ENCODE measurements at regions not wholly inside any gene's neighbourhood (a gene's known extent, or its start where the extent isn't known, plus 50 kb on each side); places are given as distances from the start of the nearest gene placed in this dataset.

DNA sequence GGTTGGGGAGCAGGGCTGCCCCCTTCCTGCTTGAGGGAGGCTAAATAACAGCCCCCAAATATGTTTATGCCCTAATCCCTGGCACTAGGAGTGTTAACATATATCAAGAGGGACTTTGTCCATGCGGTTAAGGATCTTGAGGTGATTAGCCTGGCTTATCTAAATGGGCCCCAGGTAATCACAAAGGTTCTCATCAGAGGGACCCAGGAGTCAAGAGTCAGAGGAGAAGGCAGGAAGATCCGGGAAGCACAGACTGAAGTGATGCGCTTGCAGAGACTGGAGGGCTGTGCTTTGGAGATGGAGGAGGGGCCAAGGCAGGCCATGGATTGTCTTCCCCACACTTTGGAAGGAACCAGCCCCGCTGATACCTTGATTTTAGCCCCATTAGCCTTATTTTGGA is 86.4 kb downstream of the IER5 start:
- Mint-ChIP-seq H3K27ac (ENCODE audit: unreplicated experiment) (no peak overlapping the region), H3K36me3 (ENCODE audit: insufficient read depth, unreplicated experiment) (no peaks in the 10 kb centered on the region), H3K27me3 (ENCODE audit: unreplicated experiment) (peaks cover 84% of the 10 kb centered on the region), H3K9me3 (ENCODE audit: low read depth, unreplicated experiment) (peaks cover 4% of the 10 kb centered on the region), H3K4me3 (ENCODE audit: low read depth, unreplicated experiment) (no peak overlapping the region), H3K4me1 (ENCODE audit: low read depth, unreplicated experiment) (peaks cover 1% of the 10 kb centered on the region)
- TF ChIP-seq, protein P1, sequence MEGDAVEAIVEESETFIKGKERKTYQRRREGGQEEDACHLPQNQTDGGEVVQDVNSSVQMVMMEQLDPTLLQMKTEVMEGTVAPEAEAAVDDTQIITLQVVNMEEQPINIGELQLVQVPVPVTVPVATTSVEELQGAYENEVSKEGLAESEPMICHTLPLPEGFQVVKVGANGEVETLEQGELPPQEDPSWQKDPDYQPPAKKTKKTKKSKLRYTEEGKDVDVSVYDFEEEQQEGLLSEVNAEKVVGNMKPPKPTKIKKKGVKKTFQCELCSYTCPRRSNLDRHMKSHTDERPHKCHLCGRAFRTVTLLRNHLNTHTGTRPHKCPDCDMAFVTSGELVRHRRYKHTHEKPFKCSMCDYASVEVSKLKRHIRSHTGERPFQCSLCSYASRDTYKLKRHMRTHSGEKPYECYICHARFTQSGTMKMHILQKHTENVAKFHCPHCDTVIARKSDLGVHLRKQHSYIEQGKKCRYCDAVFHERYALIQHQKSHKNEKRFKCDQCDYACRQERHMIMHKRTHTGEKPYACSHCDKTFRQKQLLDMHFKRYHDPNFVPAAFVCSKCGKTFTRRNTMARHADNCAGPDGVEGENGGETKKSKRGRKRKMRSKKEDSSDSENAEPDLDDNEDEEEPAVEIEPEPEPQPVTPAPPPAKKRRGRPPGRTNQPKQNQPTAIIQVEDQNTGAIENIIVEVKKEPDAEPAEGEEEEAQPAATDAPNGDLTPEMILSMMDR (IDR thresholded peaks at IDR 0.05; ENCODE audit: unreplicated experiment) = no peak
- CTCF ChIA-PET = interaction anchor here (0.6 kb wide), 1 partner anchor 179 kb away, joined by 4 read pairs; no protein-coding TSS in a partner anchor
- intact Hi-C loops (cut with micrococcal nuclease; ENCODE audit: unreplicated experiment) = no loop called here
- DNase-seq = no peak
- BruUV-seq (replicated peaks) = no TSS peak

DNA sequence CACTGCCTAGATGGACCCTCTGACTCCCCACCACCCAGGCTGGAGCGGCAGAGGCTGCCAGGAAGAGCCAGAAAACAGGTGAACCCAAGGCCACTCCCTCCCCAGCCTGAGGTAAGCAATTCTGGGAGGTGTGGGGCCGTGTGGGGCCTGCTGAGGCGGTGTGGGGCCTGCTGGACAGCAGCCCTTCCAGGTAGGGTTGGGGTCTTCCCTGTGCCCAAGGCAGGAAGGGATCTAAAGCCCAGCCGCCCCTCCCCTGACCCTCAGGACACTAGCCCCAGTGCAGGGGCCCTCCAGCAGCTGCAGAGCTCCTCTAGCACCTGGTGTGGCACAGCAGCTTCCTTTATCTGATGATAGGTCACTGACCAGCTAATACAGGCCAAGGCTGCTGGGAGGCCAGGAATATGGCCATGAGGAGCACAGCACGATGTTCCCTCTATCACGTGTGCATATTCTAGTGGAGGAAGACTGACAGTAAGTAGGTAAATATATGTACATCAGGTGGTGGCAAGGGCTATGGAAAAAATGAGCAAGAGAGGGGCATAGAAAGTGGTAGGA is 86.9 kb downstream of the IER5 start:
- CTCF ChIA-PET = no interaction called here
- H3K36me3 Mint-ChIP-seq (ENCODE audit: insufficient read depth, unreplicated experiment) = no peaks in the 10 kb centered on the region
- TF ChIP-seq, protein P1 (IDR thresholded peaks at IDR 0.05; ENCODE audit: unreplicated experiment) = no peak
- no peak for DNase-seq
- no peak overlapping the region for H3K27ac Mint-ChIP-seq (ENCODE audit: unreplicated experiment)
- peaks cover 4% of the 10 kb centered on the region for H3K9me3 Mint-ChIP-seq (ENCODE audit: low read depth, unreplicated experiment)
- peaks cover 7% of the 10 kb centered on the region for H3K4me1 Mint-ChIP-seq (ENCODE audit: low read depth, unreplicated experiment)
- intact Hi-C loops (cut with micrococcal nuclease; ENCODE audit: unreplicated experiment) = no loop called here
- H3K27me3 Mint-ChIP-seq (ENCODE audit: unreplicated experiment) = peaks cover 84% of the 10 kb centered on the region
- no peak overlapping the region for H3K4me3 Mint-ChIP-seq (ENCODE audit: low read depth, unreplicated experiment)
- BruUV-seq (replicated peaks) = no TSS peak

DNA sequence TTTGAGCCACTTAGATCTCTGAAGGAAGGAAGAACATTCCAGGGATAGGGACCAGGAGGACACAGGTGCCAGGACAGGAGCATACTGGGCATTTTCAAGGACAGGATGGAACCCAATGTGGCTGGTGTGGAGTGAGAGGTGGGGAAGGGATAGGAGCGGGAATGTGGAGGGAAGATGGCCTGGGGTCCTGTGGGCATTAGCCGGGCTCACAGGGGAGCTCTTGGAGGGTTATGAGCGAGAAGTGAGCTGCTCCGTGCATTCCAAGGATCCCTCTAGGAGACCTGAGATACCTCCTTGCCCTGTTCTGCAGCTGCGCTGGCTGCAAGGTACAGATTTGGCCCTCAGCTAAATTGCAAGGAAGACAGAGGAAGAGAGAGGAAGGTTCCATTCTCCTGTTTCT is 87.5 kb downstream of the IER5 start:
- H3K36me3 Mint-ChIP-seq (ENCODE audit: insufficient read depth, unreplicated experiment) = no peaks in the 10 kb centered on the region
- H3K27ac Mint-ChIP-seq (ENCODE audit: unreplicated experiment) = no peak overlapping the region
- H3K4me3 Mint-ChIP-seq (ENCODE audit: low read depth, unreplicated experiment) = no peak overlapping the region
- TF ChIP-seq, protein P1 (IDR thresholded peaks at IDR 0.05; ENCODE audit: unreplicated experiment) = no peak
- no peak for DNase-seq
- H3K9me3 Mint-ChIP-seq (ENCODE audit: low read depth, unreplicated experiment) = peaks cover 4% of the 10 kb centered on the region
- peaks cover 83% of the 10 kb centered on the region for H3K27me3 Mint-ChIP-seq (ENCODE audit: unreplicated experiment)
- no TSS peak for BruUV-seq (replicated peaks)
- intact Hi-C loops (cut with micrococcal nuclease; ENCODE audit: unreplicated experiment) = no loop called here
- peaks cover 8% of the 10 kb centered on the region for H3K4me1 Mint-ChIP-seq (ENCODE audit: low read depth, unreplicated experiment)
- CTCF ChIA-PET = no interaction called here

DNA sequence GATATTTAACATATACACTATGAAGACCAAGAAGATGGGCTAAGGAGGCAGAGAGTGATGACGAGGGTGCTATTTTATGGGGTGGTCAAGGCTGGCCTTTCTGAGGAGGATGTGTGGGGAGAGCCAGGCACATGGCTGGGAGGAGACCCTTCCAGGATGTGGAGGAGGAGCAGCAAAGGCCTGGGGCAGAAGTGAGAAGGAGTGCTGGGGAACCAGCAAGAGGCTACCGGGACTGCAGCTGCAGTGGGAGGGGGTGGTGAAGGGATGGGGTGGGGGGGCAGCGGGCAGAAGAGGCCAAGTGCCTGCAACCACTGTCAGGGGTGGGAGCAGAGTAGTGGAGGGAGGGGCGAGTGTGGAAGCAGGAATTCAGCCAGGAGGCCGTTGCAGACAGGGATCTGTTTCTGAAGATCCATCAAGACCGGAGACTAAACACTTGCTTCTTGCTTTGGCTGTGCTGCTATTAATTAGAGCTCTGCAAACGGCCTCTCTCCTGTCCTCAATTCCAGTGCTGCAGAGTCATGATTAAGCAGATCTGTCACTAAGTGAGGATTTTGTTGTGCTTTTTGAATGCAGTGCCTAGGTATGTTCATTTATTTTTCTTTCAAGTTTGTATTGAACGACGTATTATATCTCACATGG is 89.9 kb downstream of the IER5 start:
- intact Hi-C loops (cut with micrococcal nuclease; ENCODE audit: unreplicated experiment) = no loop called here
- no peak overlapping the region for H3K27ac Mint-ChIP-seq (ENCODE audit: unreplicated experiment)
- no peaks in the 10 kb centered on the region for H3K36me3 Mint-ChIP-seq (ENCODE audit: insufficient read depth, unreplicated experiment)
- H3K9me3 Mint-ChIP-seq (ENCODE audit: low read depth, unreplicated experiment) = peaks cover under 1% of the 10 kb centered on the region
- H3K4me1 Mint-ChIP-seq (ENCODE audit: low read depth, unreplicated experiment) = peaks cover 8% of the 10 kb centered on the region
- no TSS peak for BruUV-seq (replicated peaks)
- DNase-seq = no peak
- CTCF ChIA-PET = interaction anchor here (0.6 kb wide), 1 partner anchor 245 kb away, joined by 5 read pairs; no protein-coding TSS in a partner anchor
- TF ChIP-seq, protein P1 (IDR thresholded peaks at IDR 0.05; ENCODE audit: unreplicated experiment) = no peak
- no peak overlapping the region for H3K4me3 Mint-ChIP-seq (ENCODE audit: low read depth, unreplicated experiment)
- peaks cover 86% of the 10 kb centered on the region for H3K27me3 Mint-ChIP-seq (ENCODE audit: unreplicated experiment)
